Heart left ventricle (tissue), 13 donors: ENCODE measurements at regions not wholly inside any gene's neighbourhood (a gene's known extent, or its start where the extent isn't known, plus 50 kb on each side); places are given as distances from the start of the nearest gene placed in this dataset.

Experiments
- POLR2A ChIP-seq, 2 donors: fragments of 450-650 bp; IDR thresholded peaks; one replicate each; pipeline ENCODE4 v1.6.1; 2017; ENCODE audit warnings: antibody characterized with exemption in 2 of 2, mild to moderate bottlenecking in 2 of 2, moderate library complexity in 2 of 2
- TF ChIP-seq, protein P1 (sequence below), 12 donors: fragments of 200-600 bp; sonication (generic) in 4 of 12; IDR thresholded peaks; one replicate each; pipeline versions ENCODE4 v1.5.0 to v1.8.0; 2018 to 2022; ENCODE audit warnings: antibody characterized with exemption in 12 of 12, mild to moderate bottlenecking in 5 of 12
- donor health status: ischemic (EF 13 %, LVEDD 7.1; RV severe dilation, severe dysfunction).
- donor health status: DM: no; HTN: yes; CAD: no.
- donor health status: DM: no; HTN: no; CAD: no.
- donor health status: ischemic (EF 25% LVEDD 6.9; RV normal size, moderate dysfunction).
- donor health status: ischemic (EF 25% LVEDD 5.7; RV mildly dilated, moderate dysfunction).
- donor health status: ischemic (EF 35%, LVEDD 5.7; RV mildly dilated, moderate dysfunction).
- donor health status: nonischemic (EF 11% LVEDD 7.7; RV severe dilation, severe dysfunction).
- donor health status: DM: yes; HTN: yes; CAD: no.
- donor health status: PGD.
- donor health status: ischemic (EF 29% LVEDD 5.4; RV normal size, mild dysfunction).
- donor health status: nonischemic (EF 23%, LVEDD 6.1; RV moderate dilation, normal function).

DNA sequence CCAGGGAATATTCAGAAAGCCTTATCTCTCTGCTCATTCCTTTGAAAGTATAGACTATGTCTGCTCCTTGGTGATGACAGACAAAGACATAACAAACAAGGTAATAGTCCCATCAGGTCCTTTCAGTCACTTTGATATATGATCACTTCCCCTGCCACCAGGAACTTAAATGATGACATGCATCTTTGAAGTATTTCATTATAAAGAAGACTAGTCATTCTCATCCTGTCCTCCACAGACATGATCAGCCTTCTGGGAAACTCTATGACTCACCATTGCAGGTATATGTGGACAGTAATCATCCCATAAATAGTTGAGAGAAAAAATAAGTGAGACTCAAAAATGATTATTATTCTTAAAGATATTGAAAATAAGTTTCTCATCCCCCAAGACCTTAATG is 117.5 kb upstream of the VCX2 start:
- TF ChIP-seq, protein P1, sequence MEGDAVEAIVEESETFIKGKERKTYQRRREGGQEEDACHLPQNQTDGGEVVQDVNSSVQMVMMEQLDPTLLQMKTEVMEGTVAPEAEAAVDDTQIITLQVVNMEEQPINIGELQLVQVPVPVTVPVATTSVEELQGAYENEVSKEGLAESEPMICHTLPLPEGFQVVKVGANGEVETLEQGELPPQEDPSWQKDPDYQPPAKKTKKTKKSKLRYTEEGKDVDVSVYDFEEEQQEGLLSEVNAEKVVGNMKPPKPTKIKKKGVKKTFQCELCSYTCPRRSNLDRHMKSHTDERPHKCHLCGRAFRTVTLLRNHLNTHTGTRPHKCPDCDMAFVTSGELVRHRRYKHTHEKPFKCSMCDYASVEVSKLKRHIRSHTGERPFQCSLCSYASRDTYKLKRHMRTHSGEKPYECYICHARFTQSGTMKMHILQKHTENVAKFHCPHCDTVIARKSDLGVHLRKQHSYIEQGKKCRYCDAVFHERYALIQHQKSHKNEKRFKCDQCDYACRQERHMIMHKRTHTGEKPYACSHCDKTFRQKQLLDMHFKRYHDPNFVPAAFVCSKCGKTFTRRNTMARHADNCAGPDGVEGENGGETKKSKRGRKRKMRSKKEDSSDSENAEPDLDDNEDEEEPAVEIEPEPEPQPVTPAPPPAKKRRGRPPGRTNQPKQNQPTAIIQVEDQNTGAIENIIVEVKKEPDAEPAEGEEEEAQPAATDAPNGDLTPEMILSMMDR (IDR thresholded peaks at IDR 0.05): no peak
- no peak for TF ChIP-seq POLR2A (IDR thresholded peaks at IDR 0.05)
